ENCODE measurements at regions not wholly inside any gene's neighbourhood (a gene's known extent, or its start where the extent isn't known, plus 50 kb on each side); places are given as distances from the start of the nearest gene placed in this dataset.

DNA sequence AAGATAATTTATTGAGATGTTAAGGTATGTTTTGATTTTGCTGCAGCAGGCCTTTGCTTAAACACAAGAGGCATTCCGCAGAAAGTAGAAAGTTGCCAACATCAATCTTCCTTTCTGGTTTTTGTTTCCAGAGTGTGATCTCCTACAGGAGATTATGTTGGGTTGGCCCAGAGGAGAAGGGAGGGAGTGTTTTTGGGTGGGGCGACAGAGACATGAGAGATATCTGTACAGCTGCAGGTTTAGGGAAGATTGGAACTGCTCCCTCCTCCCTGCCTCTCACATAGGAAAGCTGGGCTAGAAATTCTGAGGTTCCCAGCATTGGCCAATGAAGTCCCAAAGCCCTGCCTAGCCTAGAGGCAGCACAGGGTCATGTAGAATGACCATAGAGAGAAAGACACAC lies 211.0 kb downstream of the CEMIP2 start:
- TF ChIP-seq POLR2AphosphoS5 (IDR thresholded peaks at IDR 0.05; ENCODE audit: low read depth, low read length) (no peak), SPI1 (IDR thresholded peaks at IDR 0.05; ENCODE audit: low read depth, low read length) (no peak), POLR2A (IDR thresholded peaks at IDR 0.05; ENCODE audit: low read depth, low read length) (no peak), TAF1 (IDR thresholded peaks at IDR 0.05; ENCODE audit: low read depth, low read length) (no peak), POU2F2 (IDR thresholded peaks at IDR 0.05; ENCODE audit: low read depth, low read length) (no peak), PAX5 (IDR thresholded peaks at IDR 0.05; ENCODE audit: insufficient read depth, low read length, severe bottlenecking) (no peak)
- FAIRE-seq (no peak), DNase-seq (ENCODE audit: insufficient read length, low spot score) (no peak)

DNA sequence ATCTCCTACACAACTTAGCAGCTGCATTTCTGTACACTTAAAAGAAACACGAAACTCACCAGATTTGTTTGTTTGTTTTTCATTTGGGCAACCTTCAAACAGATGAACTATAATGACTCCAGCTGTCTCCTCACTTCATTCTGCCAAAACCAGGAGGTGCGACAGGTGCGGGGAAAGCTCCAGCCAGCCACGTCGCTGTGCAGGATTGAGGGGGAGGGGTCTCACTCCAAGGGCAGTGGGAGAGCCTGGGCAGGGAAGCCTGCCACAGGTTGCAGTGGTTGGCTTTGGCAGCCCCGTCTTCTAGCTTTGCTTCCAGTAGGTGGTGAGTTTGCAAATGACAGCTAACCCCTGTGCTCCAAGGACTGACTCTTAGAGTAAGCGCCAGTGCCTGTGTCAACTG lies 215.8 kb downstream of the CEMIP2 start:
- DNase-seq (ENCODE audit: insufficient read length, low spot score): no peak
- no peak for TF ChIP-seq PAX5 (IDR thresholded peaks at IDR 0.05; ENCODE audit: insufficient read depth, low read length, severe bottlenecking)
- no peak for TF ChIP-seq SPI1 (IDR thresholded peaks at IDR 0.05; ENCODE audit: low read depth, low read length)
- TF ChIP-seq POU2F2 (IDR thresholded peaks at IDR 0.05; ENCODE audit: low read depth, low read length): no peak
- no peak for TF ChIP-seq POLR2A (IDR thresholded peaks at IDR 0.05; ENCODE audit: low read depth, low read length)
- TF ChIP-seq POLR2AphosphoS5 (IDR thresholded peaks at IDR 0.05; ENCODE audit: low read depth, low read length): no peak
- no peak for TF ChIP-seq TAF1 (IDR thresholded peaks at IDR 0.05; ENCODE audit: low read depth, low read length)
- FAIRE-seq: no peak

DNA sequence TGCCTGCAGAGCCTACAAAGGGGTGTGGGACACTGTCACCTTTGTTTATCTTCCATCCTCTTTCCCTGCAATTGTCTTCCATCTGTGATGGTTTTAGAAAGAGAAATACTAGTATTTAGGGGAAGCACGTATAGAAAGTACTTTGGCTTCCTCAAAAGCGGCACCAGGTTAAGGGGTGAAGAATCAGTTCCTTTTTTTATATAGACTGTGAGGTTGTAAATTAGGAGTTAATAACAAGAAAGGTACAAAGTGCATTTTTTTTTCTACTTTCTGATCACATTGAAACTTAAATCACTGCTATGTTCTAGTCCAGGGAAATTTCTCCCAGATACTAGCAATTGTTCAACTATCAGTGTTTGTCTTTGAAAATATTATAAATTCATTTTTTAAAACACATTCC lies 219.3 kb downstream of the CEMIP2 start:
- DNase-seq (ENCODE audit: insufficient read length, low spot score) (peak; percentile 6), FAIRE-seq (no peak)
- no peak for TF ChIP-seq PAX5 (IDR thresholded peaks at IDR 0.05; ENCODE audit: insufficient read depth, low read length, severe bottlenecking)
- peak; percentile 93 for TF ChIP-seq SPI1 (IDR thresholded peaks at IDR 0.05; ENCODE audit: low read depth, low read length)

DNA sequence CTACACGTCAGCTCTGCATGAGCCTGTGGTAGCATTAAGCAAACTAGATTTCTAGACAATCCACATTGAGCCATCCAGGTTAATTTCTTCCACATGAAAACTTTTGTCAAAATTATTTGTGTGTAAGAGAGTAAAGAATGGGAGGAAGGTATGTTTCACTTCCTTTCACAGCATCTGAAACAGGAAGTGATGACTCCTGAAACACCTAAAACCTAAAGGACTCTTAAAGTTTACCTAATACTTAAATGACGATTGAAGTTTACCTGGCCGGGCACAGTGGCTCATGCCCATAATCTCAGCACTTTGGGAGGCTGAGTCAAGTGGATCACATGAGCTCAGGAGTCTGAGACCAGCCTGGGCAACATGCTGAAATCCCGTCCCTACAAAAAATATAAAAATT lies 223.8 kb downstream of the CEMIP2 start:
- TF ChIP-seq POLR2AphosphoS5 (IDR thresholded peaks at IDR 0.05; ENCODE audit: low read depth, low read length) (no peak), POU2F2 (IDR thresholded peaks at IDR 0.05; ENCODE audit: low read depth, low read length) (no peak), POLR2A (IDR thresholded peaks at IDR 0.05; ENCODE audit: low read depth, low read length) (no peak), TAF1 (IDR thresholded peaks at IDR 0.05; ENCODE audit: low read depth, low read length) (no peak), SPI1 (IDR thresholded peaks at IDR 0.05; ENCODE audit: low read depth, low read length) (peak; percentile 74)
- FAIRE-seq (no peak), DNase-seq (ENCODE audit: insufficient read length, low spot score) (no peak)

DNA sequence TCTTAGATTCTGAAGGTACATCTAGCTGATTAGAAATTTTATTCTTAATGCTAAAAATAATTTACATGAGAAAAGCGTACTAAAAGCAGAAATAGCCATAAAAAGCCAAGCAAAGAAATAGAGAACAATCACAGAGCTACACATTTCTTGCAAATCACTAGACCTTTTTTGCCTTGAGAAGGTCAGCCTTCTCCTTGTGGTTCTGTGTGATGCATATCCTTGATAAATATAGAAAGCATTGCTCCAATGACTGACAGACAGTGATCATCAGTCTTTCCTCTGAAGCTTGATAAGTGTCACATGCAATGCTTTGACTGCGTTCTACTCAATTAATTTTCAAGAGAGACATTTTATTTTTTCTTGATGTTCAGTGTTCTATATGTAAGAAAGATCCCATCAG lies 226.9 kb downstream of the CEMIP2 start:
- TF ChIP-seq POLR2AphosphoS5 (IDR thresholded peaks at IDR 0.05; ENCODE audit: low read depth, low read length) (no peak), POU2F2 (IDR thresholded peaks at IDR 0.05; ENCODE audit: low read depth, low read length) (no peak), SPI1 (IDR thresholded peaks at IDR 0.05; ENCODE audit: low read depth, low read length) (no peak), POLR2A (IDR thresholded peaks at IDR 0.05; ENCODE audit: low read depth, low read length) (no peak)
- FAIRE-seq (no peak), DNase-seq (ENCODE audit: insufficient read length, low spot score) (no peak)

DNA sequence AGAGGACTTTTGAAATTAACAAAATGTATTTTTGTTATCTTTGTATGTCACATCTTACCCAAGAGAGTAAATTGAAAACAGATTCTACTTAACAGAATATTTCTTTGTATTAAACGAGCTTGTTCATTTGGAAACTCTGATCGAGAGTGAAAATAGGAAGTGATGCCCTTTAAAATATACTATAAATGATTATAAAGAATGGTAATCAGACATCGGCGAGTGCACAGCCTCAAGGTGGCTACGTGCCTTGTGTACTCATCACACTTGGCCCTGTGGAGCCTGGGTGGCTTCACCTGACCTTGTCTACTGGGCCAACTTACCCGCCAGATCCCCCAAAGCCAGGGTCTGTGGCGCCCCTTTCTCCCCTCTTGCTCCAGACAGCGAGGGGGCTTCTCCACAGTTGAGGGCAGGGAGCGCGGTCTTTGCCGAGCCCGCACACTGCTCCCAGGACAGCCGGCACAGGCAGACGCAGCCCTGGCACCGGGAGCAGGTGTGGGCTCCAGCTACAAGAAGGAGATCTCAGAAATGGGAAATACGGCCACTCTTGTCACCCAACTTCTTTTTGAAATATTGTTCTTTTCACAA lies 243.2 kb downstream of the CEMIP2 start:
- no peak for FAIRE-seq
- TF ChIP-seq PAX5 (IDR thresholded peaks at IDR 0.05; ENCODE audit: insufficient read depth, low read length, severe bottlenecking) (no peak), SPI1 (IDR thresholded peaks at IDR 0.05; ENCODE audit: low read depth, low read length) (peak; percentile 8; the same call in 1 of the 2 replicates)
- no peak for DNase-seq (ENCODE audit: insufficient read length, low spot score)

DNA sequence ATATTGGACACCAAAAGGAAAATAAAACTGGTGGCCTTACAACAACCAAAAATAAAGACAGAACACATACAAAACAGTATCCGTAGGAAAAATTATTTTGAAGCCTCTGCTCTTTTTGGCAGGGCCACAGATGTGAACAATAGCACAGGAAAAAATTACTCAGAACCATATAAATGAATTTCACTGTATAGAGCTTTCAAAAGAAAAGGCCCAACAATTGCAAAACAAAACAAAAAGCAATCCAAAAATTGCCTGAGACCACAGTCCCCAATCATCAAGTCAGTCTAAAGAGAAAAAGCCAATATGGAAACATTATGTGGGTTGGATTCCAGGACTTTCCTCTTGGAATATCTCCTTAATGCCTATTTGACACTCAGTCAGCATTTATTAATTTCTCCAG lies 243.8 kb downstream of the CEMIP2 start:
- FAIRE-seq: no peak
- TF ChIP-seq PAX5 (IDR thresholded peaks at IDR 0.05; ENCODE audit: insufficient read depth, low read length, severe bottlenecking) (no peak), SPI1 (IDR thresholded peaks at IDR 0.05; ENCODE audit: low read depth, low read length) (no peak), POLR2AphosphoS5 (IDR thresholded peaks at IDR 0.05; ENCODE audit: low read depth, low read length) (no peak), POLR2A (IDR thresholded peaks at IDR 0.05; ENCODE audit: low read depth, low read length) (no peak), POU2F2 (IDR thresholded peaks at IDR 0.05; ENCODE audit: low read depth, low read length) (no peak), TAF1 (IDR thresholded peaks at IDR 0.05; ENCODE audit: low read depth, low read length) (no peak)
- no peak for DNase-seq (ENCODE audit: insufficient read length, low spot score)

DNA sequence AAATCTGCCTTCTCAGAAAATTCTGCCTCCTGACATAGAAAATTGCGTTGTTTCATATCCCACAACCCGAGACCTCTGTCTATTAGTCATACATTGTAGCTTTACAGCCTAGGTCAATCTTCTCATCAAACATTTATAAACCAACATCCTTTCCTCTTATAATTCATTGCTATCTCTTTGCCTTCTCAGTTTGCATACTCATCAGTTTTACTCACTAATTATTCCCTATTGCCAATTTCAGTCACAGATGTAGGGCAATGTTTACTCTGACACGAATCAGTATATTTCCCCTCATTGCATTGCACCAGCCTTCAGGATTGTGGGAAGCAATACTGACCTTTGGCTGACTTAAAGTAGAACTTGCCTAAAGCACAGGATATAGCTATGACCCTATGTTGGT lies 247.2 kb downstream of the CEMIP2 start:
- DNase-seq (ENCODE audit: insufficient read length, low spot score): no peak
- TF ChIP-seq TAF1 (IDR thresholded peaks at IDR 0.05; ENCODE audit: low read depth, low read length): no peak
- FAIRE-seq: no peak

DNA sequence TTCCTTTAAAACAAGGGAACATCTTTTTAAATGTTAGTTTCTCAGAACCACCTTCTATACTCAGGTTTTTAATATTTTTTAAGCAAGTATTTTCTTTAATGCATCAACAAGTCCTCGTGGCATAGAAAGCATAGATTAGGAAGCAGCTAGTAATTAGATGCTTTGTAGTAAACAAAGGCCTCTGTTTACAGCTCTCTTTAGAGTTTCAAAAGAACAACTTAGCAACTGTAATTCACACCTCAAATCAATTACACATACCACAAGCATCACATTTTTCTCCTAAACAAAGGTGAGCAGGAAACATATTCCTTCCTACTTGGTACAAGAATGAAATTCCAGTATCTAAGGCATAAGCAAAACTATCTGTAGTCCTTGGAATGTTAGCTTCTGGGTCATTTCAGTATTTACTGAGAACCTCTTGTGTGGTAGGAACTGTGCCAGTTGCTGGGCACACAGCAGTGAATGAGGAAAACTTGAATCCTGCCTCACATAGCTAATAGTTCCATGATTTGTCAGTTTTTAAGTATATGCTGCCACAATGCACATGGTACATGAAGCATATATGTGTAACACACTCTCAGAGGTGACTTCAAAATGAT lies 249.1 kb downstream of the CEMIP2 start:
- no peak for DNase-seq (ENCODE audit: insufficient read length, low spot score)
- TF ChIP-seq POLR2A (IDR thresholded peaks at IDR 0.05; ENCODE audit: low read depth, low read length) (no peak), SPI1 (IDR thresholded peaks at IDR 0.05; ENCODE audit: low read depth, low read length) (no peak), PAX5 (IDR thresholded peaks at IDR 0.05; ENCODE audit: insufficient read depth, low read length, severe bottlenecking) (no peak), POLR2AphosphoS5 (IDR thresholded peaks at IDR 0.05; ENCODE audit: low read depth, low read length) (no peak), TAF1 (IDR thresholded peaks at IDR 0.05; ENCODE audit: low read depth, low read length) (no peak), POU2F2 (IDR thresholded peaks at IDR 0.05; ENCODE audit: low read depth, low read length) (no peak)
- no peak for FAIRE-seq

DNA sequence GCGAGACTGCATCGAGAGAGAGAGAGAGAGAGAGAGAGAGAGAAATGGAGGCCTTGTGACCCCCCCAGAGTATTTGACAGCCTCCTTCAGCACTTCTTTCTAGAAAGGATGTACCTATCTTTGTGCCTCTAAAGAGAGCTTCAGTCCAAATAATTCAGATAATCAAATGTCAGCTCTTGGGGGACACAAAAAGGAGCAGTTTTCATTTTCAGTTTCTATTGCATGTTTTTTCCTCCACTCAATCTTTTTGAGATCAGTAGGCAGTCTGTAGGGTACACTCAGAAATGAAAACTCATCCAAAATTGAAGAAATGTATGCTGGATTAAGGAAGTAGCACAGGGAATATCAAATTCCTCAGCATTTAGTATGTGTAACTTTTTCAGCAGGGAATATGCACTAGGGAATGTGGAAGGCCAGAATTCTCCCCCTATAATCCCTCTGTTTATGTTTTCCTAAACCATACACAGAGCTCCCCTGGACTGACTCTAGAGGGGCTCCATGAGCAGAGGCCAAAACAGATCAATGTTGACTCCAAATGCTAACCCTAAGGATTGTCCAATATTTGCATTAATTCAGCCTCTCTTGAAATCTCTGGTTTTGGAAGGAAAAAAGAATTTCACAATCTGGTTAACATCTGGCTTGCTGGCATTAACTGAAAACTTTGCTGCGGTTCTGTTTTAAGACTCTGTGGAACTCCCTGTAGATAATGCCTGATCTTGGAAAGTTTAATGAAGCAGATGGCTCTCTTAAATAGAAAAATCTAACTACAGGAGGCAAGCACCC lies 250.1 kb downstream of the CEMIP2 start:
- DNase-seq (ENCODE audit: insufficient read length, low spot score) (no peak), FAIRE-seq (no peak)
- TF ChIP-seq POLR2AphosphoS5 (IDR thresholded peaks at IDR 0.05; ENCODE audit: low read depth, low read length) (no peak), TAF1 (IDR thresholded peaks at IDR 0.05; ENCODE audit: low read depth, low read length) (no peak), POLR2A (IDR thresholded peaks at IDR 0.05; ENCODE audit: low read depth, low read length) (no peak), SPI1 (IDR thresholded peaks at IDR 0.05; ENCODE audit: low read depth, low read length) (no peak), POU2F2 (IDR thresholded peaks at IDR 0.05; ENCODE audit: low read depth, low read length) (no peak), PAX5 (IDR thresholded peaks at IDR 0.05; ENCODE audit: insufficient read depth, low read length, severe bottlenecking) (no peak)

All from GM12891 (cell line).